ENCODE measurements at regions not wholly inside any gene's neighbourhood (a gene's known extent, or its start where the extent isn't known, plus 50 kb on each side); places are given as distances from the start of the nearest gene placed in this dataset.
"Not testable (repeated sequence)": the region's sequence is repeated elsewhere in the genome, so short reads cannot be mapped to it uniquely, and the experiment has no call there.

- no peak for DNase-seq
These were observed 111.4 kb upstream of the CDC42EP3 start for GRCh38 chr2:37782721-37783371.

- DNase-seq, result no peak
These were observed 112.1 kb upstream of the CDC42EP3 start for GRCh38 chr2:37783545-37783944.

- DNase-seq, result no peak
These were observed 112.8 kb upstream of the CDC42EP3 start for GRCh38 chr2:37784071-37784758.

DNA sequence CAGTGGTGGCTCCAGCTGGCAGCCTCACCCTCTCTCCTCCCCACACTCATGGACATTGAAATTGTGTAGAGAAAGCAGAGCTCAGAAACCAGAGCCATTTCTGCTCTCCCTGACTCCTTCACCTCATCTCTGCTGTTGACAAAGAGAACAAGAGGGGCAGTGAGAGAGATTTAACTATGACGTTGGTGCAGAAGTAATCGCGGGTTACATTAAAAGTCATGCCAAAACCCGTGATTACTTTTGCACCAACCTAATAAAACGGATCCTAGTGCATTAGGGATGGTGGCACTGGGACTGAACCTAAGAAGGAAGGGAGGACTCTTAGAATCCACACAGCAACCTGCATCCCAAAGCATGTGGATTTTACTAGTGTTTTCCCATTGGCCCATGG lies 113.3 kb upstream of the CDC42EP3 start:
- DNase-seq, result no peak

- no peak for DNase-seq
These were observed 114.8 kb upstream of the CDC42EP3 start for GRCh38 chr2:37786191-37786698.

- no peak for DNase-seq
These were observed 115.4 kb upstream of the CDC42EP3 start for GRCh38 chr2:37786854-37787253.

- no peak for DNase-seq
These were observed 117.3 kb upstream of the CDC42EP3 start for GRCh38 chr2:37788602-37789209.

DNA sequence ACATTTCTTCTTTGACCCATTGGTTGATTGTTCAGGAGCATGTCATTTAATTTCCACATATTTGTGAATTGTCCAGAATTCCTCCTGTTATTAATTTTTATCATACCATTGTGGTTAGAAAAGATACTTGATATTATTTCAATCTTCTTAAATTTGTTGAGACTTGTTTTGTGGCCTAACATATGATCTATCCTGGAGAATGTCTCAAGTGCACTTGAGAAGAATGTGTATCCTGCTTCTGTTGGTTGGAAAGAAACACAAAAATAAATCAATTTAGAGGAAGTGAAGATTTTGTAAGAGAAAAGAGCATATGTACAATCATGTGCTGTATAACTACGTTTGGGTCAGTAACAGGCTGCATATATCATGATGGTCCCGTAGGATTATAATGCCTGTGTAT lies 118.6 kb upstream of the CDC42EP3 start:
- no peak for DNase-seq

DNA sequence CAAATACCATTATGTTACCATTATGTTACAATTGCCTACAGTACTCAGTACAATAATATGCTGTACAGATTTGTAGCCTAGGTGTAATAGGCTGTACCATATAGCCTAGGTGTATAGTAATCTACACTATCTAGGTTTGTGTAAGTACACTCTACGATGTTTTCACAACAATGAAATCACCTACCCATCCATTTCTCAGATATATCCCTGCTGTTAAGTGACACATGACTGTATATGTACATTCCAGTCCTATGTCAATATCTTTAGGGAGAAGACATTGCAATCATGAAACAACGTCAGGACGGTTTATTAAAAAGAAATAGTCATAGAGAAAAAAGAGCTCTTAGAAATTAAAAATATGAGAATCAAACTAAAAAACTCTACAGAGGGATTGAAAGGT lies 119.0 kb upstream of the CDC42EP3 start:
- no peak for DNase-seq

- DNase-seq, result no peak
These were observed 120.9 kb upstream of the CDC42EP3 start for GRCh38 chr2:37792366-37792765.

DNA sequence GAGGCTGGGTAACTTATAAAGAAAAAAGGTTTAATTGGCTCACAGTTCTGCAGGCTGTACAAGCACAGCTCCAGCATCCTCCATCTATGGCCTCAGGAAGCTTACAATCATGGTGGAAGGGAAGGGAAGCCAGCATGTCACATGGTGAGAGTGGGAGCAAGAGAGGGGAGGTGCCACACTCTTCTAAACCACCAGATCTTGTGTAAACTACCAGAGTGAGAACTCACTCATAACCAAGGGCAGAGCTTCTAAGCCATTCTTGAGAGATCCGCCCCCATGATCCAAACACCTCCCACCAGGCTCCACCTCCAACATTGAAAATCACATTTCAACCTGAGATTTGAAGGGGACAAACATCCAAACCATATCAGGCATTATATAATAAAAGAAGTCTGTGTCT lies 121.6 kb upstream of the CDC42EP3 start:
- no peak for DNase-seq

- no peak for DNase-seq
These were observed 123.3 kb upstream of the CDC42EP3 start for GRCh38 chr2:37794717-37795116.

GRCh38 chr2:37795456-37795855 lies 124.0 kb upstream of the CDC42EP3 start:
- DNase-seq, result no peak

- DNase-seq, result no peak
These were observed 124.5 kb upstream of the CDC42EP3 start for GRCh38 chr2:37795938-37796337.

DNA sequence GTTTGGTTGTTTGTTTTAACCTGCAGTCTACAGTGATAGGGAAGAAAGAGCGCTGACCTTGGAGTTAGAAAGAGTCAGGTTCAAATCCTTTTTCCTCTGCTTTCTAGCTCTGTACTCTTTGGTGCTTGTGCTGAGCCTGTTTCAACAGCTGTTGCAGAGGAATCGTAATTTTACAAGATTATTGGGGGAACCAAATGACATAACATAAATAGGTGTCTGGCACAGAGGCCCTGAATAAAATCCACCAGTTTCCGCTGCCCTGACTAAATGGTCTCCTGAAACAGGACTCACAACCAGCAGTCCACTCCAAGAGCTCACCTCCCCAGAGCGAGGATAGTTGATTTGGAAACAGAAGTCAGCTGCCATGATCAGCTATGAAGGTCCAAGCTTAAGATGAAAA lies 125.0 kb upstream of the CDC42EP3 start:
- no peak for DNase-seq

- no peak for DNase-seq
These were observed 125.6 kb upstream of the CDC42EP3 start for GRCh38 chr2:37797081-37797480.

GRCh38 chr2:37798315-37799005 lies 126.6 kb upstream of the RMDN2 start:
- no peak for DNase-seq

GRCh38 chr2:37800176-37800858 lies 124.8 kb upstream of the RMDN2 start:
- no peak for DNase-seq

GRCh38 chr2:37802211-37802752 lies 122.8 kb upstream of the RMDN2 start:
- DNase-seq, result no peak

GRCh38 chr2:37802899-37803379 lies 122.1 kb upstream of the RMDN2 start:
- DNase-seq, result no peak

DNA sequence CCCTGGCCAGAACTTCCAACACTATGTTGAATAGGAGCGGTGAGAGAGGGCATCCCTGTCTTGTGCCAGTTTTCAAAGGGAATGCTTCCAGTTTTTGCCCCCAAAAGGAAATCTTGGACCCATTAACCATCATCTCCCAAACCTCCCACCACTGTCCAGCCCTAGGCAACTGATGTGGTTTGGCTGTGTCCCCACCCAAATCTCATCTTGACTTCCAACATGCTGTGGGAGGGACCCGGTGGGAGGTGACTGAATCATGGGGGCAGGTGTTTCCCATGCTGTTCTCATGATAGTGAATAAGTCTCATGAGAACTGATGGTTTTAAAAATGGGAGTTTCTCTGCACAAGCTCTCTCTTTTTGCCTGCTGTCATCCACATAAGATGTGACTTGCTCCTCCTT lies 119.1 kb upstream of the RMDN2 start:
- DNase-seq, result not testable (repeated sequence)

DNA sequence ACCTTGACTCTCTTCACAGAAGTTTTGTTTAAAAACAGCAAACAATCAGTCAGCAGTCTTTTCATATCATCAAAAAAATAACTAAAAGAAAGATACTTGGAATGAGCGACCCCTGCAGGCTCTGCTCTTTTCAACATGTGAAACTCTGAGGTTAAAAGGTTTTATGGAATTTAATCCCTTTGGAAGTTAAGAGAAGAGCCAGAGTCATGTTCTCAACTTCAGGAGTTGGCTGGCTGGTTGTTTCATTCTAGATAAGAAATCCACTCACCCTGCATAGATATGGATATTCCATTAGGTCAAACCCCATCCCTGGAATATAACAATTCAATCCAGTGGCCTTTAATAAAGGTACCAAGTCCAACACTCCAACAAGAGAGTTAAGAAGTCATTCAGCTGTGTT lies 115.6 kb upstream of the RMDN2 start:
- no peak for DNase-seq
